22Rv1 (cell line): ENCODE measurements at regions not wholly inside any gene's neighbourhood (a gene's known extent, or its start where the extent isn't known, plus 50 kb on each side); places are given as distances from the start of the nearest gene placed in this dataset.

Source experiments
- CTCF ChIP-seq: fragments of 450-650 bp; IDR thresholded peaks from 2 replicates; pipeline ENCODE4 v1.5.1; 2017; ENCODE audit warnings: mild to moderate bottlenecking
- ZFX ChIP-seq: fragments of 450-650 bp; IDR thresholded peaks from 2 replicates; pipeline ENCODE4 v1.6.1; 2017; ENCODE audit warnings: antibody characterized with exemption, borderline replicate concordance

GRCh38 chr2:120496759-120497158, 150.8 kb downstream of the INHBB start:
- TF ChIP-seq CTCF (no peak), ZFX (no peak)
